HCT116 (cell line): ENCODE measurements at regions not wholly inside any gene's neighbourhood (a gene's known extent, or its start where the extent isn't known, plus 50 kb on each side); places are given as distances from the start of the nearest gene placed in this dataset.

Source experiments
- ATAC-seq: fragments of 200-7000 bp; cut with Tn5 transposase; 2 replicates; pipeline ENCODE4 v1.9.1; 2020; ENCODE audit warnings: mild to moderate bottlenecking, moderate library complexity
- BruUV-seq: library from RNA; stranded (reverse); fragments of 400-500 nt; replicated peaks from 2 replicates; lab custom pipeline; 2021; lab: Mats Ljungman, UMichigan
- CTCF ChIA-PET: fragments of 300-600 bp; sonication (Branson Sonifier 250); formaldehyde crosslinking; loops from one replicate; lab custom pipeline; 2021; ENCODE audit warnings: antibody characterized with exemption; lab: Charles Lee
- POLR2A ChIA-PET: fragments of 300-600, 350-600 bp; sonication (Branson Sonifier 250); formaldehyde crosslinking; loops from one replicate; lab custom pipeline; 2021; ENCODE audit warnings: antibody characterized with exemption; lab: Charles Lee
- RAD21 ChIA-PET, 2 experiments: fragments of 300-600 bp; sonication (Branson Sonifier 250); formaldehyde crosslinking; loops; one replicate each; lab custom pipeline; 2023; ENCODE audit warnings: low total read pairs in 2 of 2; ENCODE audit not compliant: uncharacterized antibody in 2 of 2, unreplicated experiment in 2 of 2, low non-redundant PET in 1 of 2; lab: Charles Lee
- DNase-seq: peaks from one replicate; pipeline ENCODE4 v3.0.0-alpha.2; 2010; ENCODE audit warnings: low read depth, low spot score
- H2AFZ ChIP-seq: fragments of 200-600 bp; shearing (Covaris generic), sonication (generic); 2 replicates; pipeline ENCODE4 v1.6.1; 2017; ENCODE audit warnings: low read depth, mixed run types, mixed read lengths, antibody characterized with exemption, low read length; ENCODE audit not compliant: poor library complexity, severe bottlenecking
- H3K27ac ChIP-seq: 2 replicates; pipeline ENCODE4 v1.5.1; 2012; ENCODE audit warnings: low read depth, low read length
- H3K27me3 ChIP-seq: fragments of 200-600 bp; sonication (generic); 2 replicates; pipeline ENCODE4 v1.6.1; 2016; ENCODE audit warnings: mixed run types, low read length, mixed read lengths; ENCODE audit not compliant: insufficient read depth
- H3K36me3 ChIP-seq, 2 experiments: fragments of 200-500 bp in 1 of 2; fragments of 200-600 bp in 1 of 2; sonication (Bioruptor generic) in 1 of 2; sonication (generic) in 1 of 2; 2 replicates each; pipeline versions ENCODE4 v1.5.1 to v1.6.1; 2014 to 2016; ENCODE audit warnings: low read length in 2 of 2, inconsistent platforms in 1 of 2, mixed read lengths in 1 of 2, mixed run types in 1 of 2; ENCODE audit not compliant: insufficient read depth in 2 of 2, control insufficient read depth in 1 of 2
- H3K4me1 ChIP-seq, 2 experiments: fragments of 200-600 bp in 1 of 2; sonication (generic) in 1 of 2; 2 replicates each; pipeline versions ENCODE4 v1.5.1 to v1.6.1; 2012 to 2017; ENCODE audit warnings: low read length in 2 of 2, inconsistent platforms in 1 of 2, mild to moderate bottlenecking in 1 of 2, mixed read lengths in 1 of 2, mixed run types in 1 of 2, moderate library complexity in 1 of 2; ENCODE audit not compliant: insufficient read depth in 2 of 2, control insufficient read depth in 1 of 2
- H3K4me2 ChIP-seq: fragments of 200-600 bp; sonication (generic); 2 replicates; pipeline ENCODE4 v1.6.1; 2017; ENCODE audit warnings: mixed run types, low read length, mixed read lengths
- H3K4me3 ChIP-seq, 2 experiments: fragments of 200-600 bp in 1 of 2; sonication (generic) in 1 of 2; replicated peaks in 1 of 2; 2 replicates each; pipeline ENCODE4 v1.5.1; 2011 to 2016; ENCODE audit warnings: low read length in 2 of 2, control low read depth in 1 of 2, low read depth in 1 of 2, mild to moderate bottlenecking in 1 of 2, mixed read lengths in 1 of 2, mixed run types in 1 of 2
- H3K79me2 ChIP-seq: fragments of 200-600 bp; sonication (generic); 2 replicates; pipeline ENCODE4 v1.6.1; 2017; ENCODE audit warnings: mild to moderate bottlenecking, mixed run types, low read length, moderate library complexity, mixed read lengths; ENCODE audit not compliant: insufficient read depth
- H3K9ac ChIP-seq: fragments of 200-600 bp; sonication (generic); 2 replicates; pipeline ENCODE4 v1.6.1; 2016; ENCODE audit warnings: low read length, mixed read lengths
- H3K9me2 ChIP-seq: fragments of 200-600 bp; sonication (generic), shearing (Covaris generic); 2 replicates; pipeline ENCODE4 v1.6.1; 2017; ENCODE audit warnings: mixed run types, mild to moderate bottlenecking, moderate library complexity; ENCODE audit not compliant: insufficient read depth
- H3K9me3 ChIP-seq, 2 experiments: fragments of 200-500 bp in 1 of 2; fragments of 200-600 bp in 1 of 2; sonication (Bioruptor generic) in 1 of 2; sonication (generic) in 1 of 2; 2 replicates each; pipeline ENCODE4 v1.6.1; 2014 to 2017; ENCODE audit warnings: low read length in 2 of 2, mixed read lengths in 2 of 2, inconsistent platforms in 1 of 2, low read depth in 1 of 2, mild to moderate bottlenecking in 1 of 2, mixed run types in 1 of 2, moderate library complexity in 1 of 2; ENCODE audit not compliant: control insufficient read depth in 1 of 2, insufficient read depth in 1 of 2
- H4K20me1 ChIP-seq: fragments of 200-600 bp; sonication (generic), shearing (Covaris generic); 2 replicates; pipeline ENCODE4 v1.6.1; 2017; ENCODE audit warnings: mixed run types, mild to moderate bottlenecking, moderate library complexity; ENCODE audit not compliant: insufficient read depth
- CBX3 ChIP-seq: IDR thresholded peaks from 2 replicates; pipeline ENCODE4 v1.6.1; 2012; ENCODE audit warnings: low read depth
- CEBPB ChIP-seq: IDR thresholded peaks from 2 replicates; pipeline ENCODE4 v1.6.1; 2012; ENCODE audit warnings: low read depth
- EGR1 ChIP-seq: IDR thresholded peaks from 2 replicates; pipeline ENCODE4 v1.6.1; 2012; ENCODE audit warnings: low read depth
- FOSL1 ChIP-seq: IDR thresholded peaks from 2 replicates; pipeline ENCODE4 v1.6.1; 2012; ENCODE audit warnings: low read depth
- JUND ChIP-seq: IDR thresholded peaks from 2 replicates; pipeline ENCODE4 v1.6.1; 2012
- POLR2A ChIP-seq: IDR thresholded peaks from 2 replicates; pipeline ENCODE4 v1.7.0; 2011; ENCODE audit warnings: borderline replicate concordance; ENCODE audit not compliant: insufficient read depth, insufficient read length; ENCODE audit errors: extremely low read depth
- POLR2AphosphoS5 ChIP-seq: IDR thresholded peaks from 2 replicates; pipeline ENCODE4 v1.6.1; 2011; ENCODE audit warnings: mild to moderate bottlenecking, low read depth, low read length, moderate library complexity
- RAD21 ChIP-seq: IDR thresholded peaks from 2 replicates; pipeline ENCODE4 v1.6.1; 2012; ENCODE audit warnings: low read depth, mild to moderate bottlenecking
- SIN3A ChIP-seq: IDR thresholded peaks from 2 replicates; pipeline ENCODE4 v1.6.1; 2012; ENCODE audit warnings: low read depth
- SP1 ChIP-seq: IDR thresholded peaks from 2 replicates; pipeline ENCODE4 v1.6.1; 2012; ENCODE audit warnings: low read depth
- SRF ChIP-seq: IDR thresholded peaks from 2 replicates; pipeline ENCODE4 v1.6.1; 2012; ENCODE audit warnings: low read depth
- TCF7L2 ChIP-seq: IDR thresholded peaks from 2 replicates; pipeline ENCODE4 v1.7.0; 2011; ENCODE audit warnings: borderline replicate concordance, inconsistent platforms; ENCODE audit not compliant: insufficient read depth, insufficient read length; ENCODE audit errors: extremely low read depth
- YY1 ChIP-seq: IDR thresholded peaks from 2 replicates; pipeline ENCODE4 v1.6.1; 2011; ENCODE audit warnings: low read length, low read depth, moderate library complexity, mild to moderate bottlenecking; ENCODE audit not compliant: insufficient replicate concordance; ENCODE audit errors: extremely low read depth
- ZFX ChIP-seq: fragments of 450-650 bp; IDR thresholded peaks from 2 replicates; pipeline ENCODE4 v1.6.1; 2017
- ZNF274 ChIP-seq: fragments of 200-500 bp; sonication (Bioruptor generic); IDR thresholded peaks from 2 replicates; pipeline ENCODE4 v1.6.1; 2014; ENCODE audit warnings: mild to moderate bottlenecking, low read depth, low read length, inconsistent platforms
- intact Hi-C: fragments of 100-400 bp; cut with micrococcal nuclease; formaldehyde crosslinking; loops from 2 replicates; pipeline ENCODE4 v1.10.0; 2022
- TF ChIP-seq, protein P1 (sequence below): IDR thresholded peaks from 2 replicates; pipeline ENCODE4 v1.6.1; 2012; ENCODE audit warnings: low read depth
- TF ChIP-seq, protein P2 (sequence below): IDR thresholded peaks from 2 replicates; pipeline ENCODE4 v1.6.1; 2011; ENCODE audit warnings: mild to moderate bottlenecking, low read length, moderate library complexity; ENCODE audit not compliant: insufficient replicate concordance; ENCODE audit errors: extremely low read depth
- TF ChIP-seq, protein P3 (sequence below): IDR thresholded peaks from 2 replicates; pipeline ENCODE4 v1.6.1; 2012
- TF ChIP-seq, protein P4 (sequence below), 3 experiments: fragments of 200-600 bp in 1 of 3; sonication (generic) in 1 of 3; IDR thresholded peaks in 2 of 3; conservative IDR thresholded peaks in 1 of 3; 2 replicates each; pipeline ENCODE4 v1.5.1; 2012 to 2017; ENCODE audit warnings: low read depth in 2 of 3, low read length in 2 of 3, antibody characterized with exemption in 1 of 3, borderline replicate concordance in 1 of 3, control low read depth in 1 of 3, mild to moderate bottlenecking in 1 of 3, mixed read lengths in 1 of 3, mixed run types in 1 of 3, moderate library complexity in 1 of 3; ENCODE audit not compliant: insufficient read depth in 1 of 3

DNA sequence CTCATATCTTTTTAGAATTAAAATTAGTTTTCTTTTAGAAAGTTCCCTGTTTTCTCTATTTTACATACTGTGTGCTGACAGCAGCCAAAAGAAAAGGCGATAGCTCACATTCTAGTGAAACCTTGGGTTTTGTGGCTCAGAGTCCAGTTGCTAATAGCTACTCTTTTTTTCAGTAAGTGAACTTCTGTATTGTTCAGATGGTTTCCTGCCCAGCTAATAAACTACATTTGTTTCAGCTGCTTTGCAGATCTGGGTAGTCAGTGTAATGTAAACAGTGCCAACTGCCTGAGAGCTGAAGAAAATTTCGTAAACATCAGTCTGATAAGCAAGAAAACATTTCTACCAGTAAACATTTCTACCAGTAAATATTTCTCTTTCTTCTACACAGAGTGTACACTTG, 370.2 kb downstream of the GRIA2 start:
- CTCF ChIA-PET, result no interaction called here
- Histone ChIP-seq H3K4me3 (no peak overlapping the region), H4K20me1 (no peaks in the 10 kb centered on the region), H3K36me3 (no peaks in the 10 kb centered on the region), H3K9ac (no peak overlapping the region), H3K79me2 (no peaks in the 10 kb centered on the region), H3K4me1 (no peaks in the 10 kb centered on the region), H3K9me3 (no peaks in the 10 kb centered on the region), H3K27ac (no peak overlapping the region), H3K4me2 (no peak overlapping the region), H3K9me2 (no peaks in the 10 kb centered on the region), H3K27me3 (no peaks in the 10 kb centered on the region), H2AFZ (no peak overlapping the region)
- BruUV-seq, result no TSS peak
- RAD21 ChIA-PET, result no interaction called here
- POLR2A ChIA-PET, result no interaction called here
- ATAC-seq, result no peak
- intact Hi-C loops, result no loop called here
- no peak for TF ChIP-seq CEBPB
- TF ChIP-seq EGR1, result no peak
- no peak for TF ChIP-seq SIN3A
- TF ChIP-seq, protein P1, sequence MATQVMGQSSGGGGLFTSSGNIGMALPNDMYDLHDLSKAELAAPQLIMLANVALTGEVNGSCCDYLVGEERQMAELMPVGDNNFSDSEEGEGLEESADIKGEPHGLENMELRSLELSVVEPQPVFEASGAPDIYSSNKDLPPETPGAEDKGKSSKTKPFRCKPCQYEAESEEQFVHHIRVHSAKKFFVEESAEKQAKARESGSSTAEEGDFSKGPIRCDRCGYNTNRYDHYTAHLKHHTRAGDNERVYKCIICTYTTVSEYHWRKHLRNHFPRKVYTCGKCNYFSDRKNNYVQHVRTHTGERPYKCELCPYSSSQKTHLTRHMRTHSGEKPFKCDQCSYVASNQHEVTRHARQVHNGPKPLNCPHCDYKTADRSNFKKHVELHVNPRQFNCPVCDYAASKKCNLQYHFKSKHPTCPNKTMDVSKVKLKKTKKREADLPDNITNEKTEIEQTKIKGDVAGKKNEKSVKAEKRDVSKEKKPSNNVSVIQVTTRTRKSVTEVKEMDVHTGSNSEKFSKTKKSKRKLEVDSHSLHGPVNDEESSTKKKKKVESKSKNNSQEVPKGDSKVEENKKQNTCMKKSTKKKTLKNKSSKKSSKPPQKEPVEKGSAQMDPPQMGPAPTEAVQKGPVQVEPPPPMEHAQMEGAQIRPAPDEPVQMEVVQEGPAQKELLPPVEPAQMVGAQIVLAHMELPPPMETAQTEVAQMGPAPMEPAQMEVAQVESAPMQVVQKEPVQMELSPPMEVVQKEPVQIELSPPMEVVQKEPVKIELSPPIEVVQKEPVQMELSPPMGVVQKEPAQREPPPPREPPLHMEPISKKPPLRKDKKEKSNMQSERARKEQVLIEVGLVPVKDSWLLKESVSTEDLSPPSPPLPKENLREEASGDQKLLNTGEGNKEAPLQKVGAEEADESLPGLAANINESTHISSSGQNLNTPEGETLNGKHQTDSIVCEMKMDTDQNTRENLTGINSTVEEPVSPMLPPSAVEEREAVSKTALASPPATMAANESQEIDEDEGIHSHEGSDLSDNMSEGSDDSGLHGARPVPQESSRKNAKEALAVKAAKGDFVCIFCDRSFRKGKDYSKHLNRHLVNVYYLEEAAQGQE, result no peak
- TF ChIP-seq YY1, result no peak
- TF ChIP-seq SP1, result no peak
- TF ChIP-seq CBX3, result no peak
- TF ChIP-seq FOSL1, result no peak
- TF ChIP-seq POLR2A, result no peak
- TF ChIP-seq POLR2AphosphoS5, result no peak
- TF ChIP-seq, protein P2, sequence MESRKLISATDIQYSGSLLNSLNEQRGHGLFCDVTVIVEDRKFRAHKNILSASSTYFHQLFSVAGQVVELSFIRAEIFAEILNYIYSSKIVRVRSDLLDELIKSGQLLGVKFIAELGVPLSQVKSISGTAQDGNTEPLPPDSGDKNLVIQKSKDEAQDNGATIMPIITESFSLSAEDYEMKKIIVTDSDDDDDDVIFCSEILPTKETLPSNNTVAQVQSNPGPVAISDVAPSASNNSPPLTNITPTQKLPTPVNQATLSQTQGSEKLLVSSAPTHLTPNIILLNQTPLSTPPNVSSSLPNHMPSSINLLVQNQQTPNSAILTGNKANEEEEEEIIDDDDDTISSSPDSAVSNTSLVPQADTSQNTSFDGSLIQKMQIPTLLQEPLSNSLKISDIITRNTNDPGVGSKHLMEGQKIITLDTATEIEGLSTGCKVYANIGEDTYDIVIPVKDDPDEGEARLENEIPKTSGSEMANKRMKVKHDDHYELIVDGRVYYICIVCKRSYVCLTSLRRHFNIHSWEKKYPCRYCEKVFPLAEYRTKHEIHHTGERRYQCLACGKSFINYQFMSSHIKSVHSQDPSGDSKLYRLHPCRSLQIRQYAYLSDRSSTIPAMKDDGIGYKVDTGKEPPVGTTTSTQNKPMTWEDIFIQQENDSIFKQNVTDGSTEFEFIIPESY, result no peak
- no peak for TF ChIP-seq SRF
- TF ChIP-seq JUND, result no peak
- no peak for TF ChIP-seq TCF7L2
- TF ChIP-seq, protein P3, sequence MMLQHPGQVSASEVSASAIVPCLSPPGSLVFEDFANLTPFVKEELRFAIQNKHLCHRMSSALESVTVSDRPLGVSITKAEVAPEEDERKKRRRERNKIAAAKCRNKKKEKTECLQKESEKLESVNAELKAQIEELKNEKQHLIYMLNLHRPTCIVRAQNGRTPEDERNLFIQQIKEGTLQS, result no peak
- no peak for TF ChIP-seq ZNF274
- no peak for TF ChIP-seq ZFX
- TF ChIP-seq, protein P4, sequence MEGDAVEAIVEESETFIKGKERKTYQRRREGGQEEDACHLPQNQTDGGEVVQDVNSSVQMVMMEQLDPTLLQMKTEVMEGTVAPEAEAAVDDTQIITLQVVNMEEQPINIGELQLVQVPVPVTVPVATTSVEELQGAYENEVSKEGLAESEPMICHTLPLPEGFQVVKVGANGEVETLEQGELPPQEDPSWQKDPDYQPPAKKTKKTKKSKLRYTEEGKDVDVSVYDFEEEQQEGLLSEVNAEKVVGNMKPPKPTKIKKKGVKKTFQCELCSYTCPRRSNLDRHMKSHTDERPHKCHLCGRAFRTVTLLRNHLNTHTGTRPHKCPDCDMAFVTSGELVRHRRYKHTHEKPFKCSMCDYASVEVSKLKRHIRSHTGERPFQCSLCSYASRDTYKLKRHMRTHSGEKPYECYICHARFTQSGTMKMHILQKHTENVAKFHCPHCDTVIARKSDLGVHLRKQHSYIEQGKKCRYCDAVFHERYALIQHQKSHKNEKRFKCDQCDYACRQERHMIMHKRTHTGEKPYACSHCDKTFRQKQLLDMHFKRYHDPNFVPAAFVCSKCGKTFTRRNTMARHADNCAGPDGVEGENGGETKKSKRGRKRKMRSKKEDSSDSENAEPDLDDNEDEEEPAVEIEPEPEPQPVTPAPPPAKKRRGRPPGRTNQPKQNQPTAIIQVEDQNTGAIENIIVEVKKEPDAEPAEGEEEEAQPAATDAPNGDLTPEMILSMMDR (IDR thresholded peaks at IDR 0.05 in 2 of 3, conservative IDR thresholded peaks at IDR 0.05 in 1 of 3; ENCODE audit: borderline replicate concordance in 1 of 3, insufficient read depth in 1 of 3, low read depth in 2 of 3, low read length in 2 of 3), result no peak
- no peak for TF ChIP-seq RAD21
- no peak for DNase-seq
